Ectodermal cell (in vitro differentiated cells): ENCODE measurements at regions not wholly inside any gene's neighbourhood (a gene's known extent, or its start where the extent isn't known, plus 50 kb on each side); places are given as distances from the start of the nearest gene placed in this dataset.

Experiments used
- H3K27ac ChIP-seq: 2 replicates; pipeline ENCODE4 v1.7.0; 2013; ENCODE audit warnings: mild to moderate bottlenecking, low read depth, low read length; ENCODE audit not compliant: insufficient read depth, poor library complexity, severe bottlenecking
- H3K27me3 ChIP-seq: 2 replicates; pipeline ENCODE4 v1.7.0; 2013; ENCODE audit warnings: mild to moderate bottlenecking, low read length; ENCODE audit not compliant: insufficient read depth, control insufficient read depth, poor library complexity, severe bottlenecking
- H3K36me3 ChIP-seq: one replicate; pipeline ENCODE4 v1.7.0; 2013; ENCODE audit warnings: low read length; ENCODE audit not compliant: control insufficient read depth, insufficient read depth
- H3K4me1 ChIP-seq: one replicate; pipeline ENCODE4 v1.7.0; 2013; ENCODE audit warnings: low read length; ENCODE audit not compliant: control insufficient read depth, insufficient read depth
- H3K4me3 ChIP-seq: 2 replicates; pipeline ENCODE4 v1.7.0; 2013; ENCODE audit warnings: low read depth, low read length, control low read depth; ENCODE audit not compliant: insufficient read depth
- H3K9me3 ChIP-seq: 2 replicates; pipeline ENCODE4 v1.7.0; 2013; ENCODE audit warnings: mild to moderate bottlenecking, low read length, moderate library complexity; ENCODE audit not compliant: control insufficient read depth
- WGBS, 2 experiments: methylation state at CpG; one replicate each; pipeline ENCODE4 v1.1.7; 2013; ENCODE audit warnings: missing lambda C conversion rate in 2 of 2; 5-methylcytosine and 5-hydroxymethylcytosine counted together

DNA sequence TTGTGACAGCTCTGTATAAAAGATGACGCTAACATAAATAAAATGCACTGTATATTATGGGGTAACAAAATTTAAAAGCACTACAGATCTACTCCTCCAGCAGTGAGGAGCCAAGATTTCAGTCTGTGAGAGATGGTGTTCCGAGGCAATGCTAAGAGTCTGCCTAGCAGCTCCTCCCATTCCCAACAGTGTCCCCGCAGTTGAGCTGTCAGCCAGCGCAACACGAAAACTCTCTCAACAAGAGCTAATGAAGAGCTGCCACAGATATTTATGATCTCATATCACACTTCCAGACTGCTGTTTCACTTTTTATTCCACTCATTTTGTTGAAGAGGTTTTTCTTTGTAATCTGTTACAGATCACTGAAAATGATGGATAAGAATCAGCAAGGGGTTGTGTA is 53.9 kb upstream of the ESRRG start:
- no peaks in the 10 kb centered on the region for H3K27me3 ChIP-seq
- no peak overlapping the region for H3K27ac ChIP-seq
- no peak overlapping the region for H3K4me3 ChIP-seq
- 89 to 95% methylated on average over 4 to 5 of the region's 5 CpGs for WGBS, 2 experiments
- no peaks in the 10 kb centered on the region for H3K9me3 ChIP-seq
- H3K4me1 ChIP-seq = no peaks in the 10 kb centered on the region
- H3K36me3 ChIP-seq = no peaks in the 10 kb centered on the region
